GM19452 (cell line): ENCODE measurements at regions not wholly inside any gene's neighbourhood (a gene's known extent, or its start where the extent isn't known, plus 50 kb on each side); places are given as distances from the start of the nearest gene placed in this dataset.

Experiments used
- ATAC-seq: cut with Tn5 transposase; IDR thresholded peaks from one replicate; pipeline ENCODE4 v1.9.1; 2021; ENCODE audit not compliant: unreplicated experiment

DNA sequence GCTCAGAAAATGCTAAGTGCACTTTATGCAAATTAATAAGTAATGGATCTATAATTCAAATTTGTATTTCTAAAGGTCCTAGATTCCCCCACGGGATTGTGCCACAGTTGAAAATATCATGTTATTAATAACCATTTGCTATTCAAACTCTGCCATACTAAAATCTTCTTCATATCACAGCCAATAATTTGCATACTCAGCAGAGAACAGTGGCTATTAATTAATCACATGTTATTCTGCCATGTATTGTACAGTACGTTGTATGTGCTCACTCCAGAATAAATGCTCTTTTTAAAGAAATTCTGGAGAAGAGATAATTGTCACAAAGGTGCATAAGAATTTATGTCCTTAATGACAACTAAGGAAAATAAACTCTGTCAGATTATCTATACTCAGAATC lies 184.9 kb upstream of the LUZP2 start:
- ATAC-seq = no peak

DNA sequence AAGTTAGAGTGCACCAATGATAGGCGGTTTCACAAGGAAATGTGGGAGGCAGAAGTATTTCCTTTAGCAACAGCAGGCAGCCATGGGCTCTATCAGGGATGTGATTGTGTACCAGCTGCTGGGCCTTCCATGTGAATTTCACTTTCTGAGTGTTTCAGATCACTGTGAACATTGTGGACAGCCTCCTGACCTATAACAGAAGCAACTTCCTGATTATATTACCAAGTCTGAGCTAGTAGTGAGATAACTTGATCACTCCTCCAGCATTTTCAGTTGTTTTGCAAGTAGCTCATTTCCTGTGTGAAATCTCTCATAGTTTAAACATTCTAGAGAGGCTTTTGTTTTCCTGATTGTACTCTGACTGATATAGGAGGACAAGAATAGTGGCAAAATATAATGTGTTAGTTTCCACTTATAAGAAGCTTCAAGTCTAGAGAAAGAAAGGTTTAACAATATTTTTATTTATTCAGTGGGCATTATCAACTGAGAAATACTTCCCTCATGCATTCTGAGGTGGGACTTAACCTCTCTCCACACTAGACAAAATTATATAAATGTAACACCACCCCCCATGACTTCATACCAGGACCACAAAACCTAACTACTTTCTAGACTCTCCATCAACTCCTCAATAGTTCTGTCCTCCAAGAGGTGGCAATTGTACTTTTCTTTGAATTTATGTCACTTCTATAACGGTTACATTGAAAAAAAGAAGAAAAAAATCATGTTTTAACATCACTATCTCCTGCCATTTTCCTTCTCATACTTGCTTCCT lies 184.2 kb upstream of the LUZP2 start:
- ATAC-seq = no peak

GRCh38 chr11:24321229-24321628 lies 175.6 kb upstream of the LUZP2 start:
- no peak for ATAC-seq

DNA sequence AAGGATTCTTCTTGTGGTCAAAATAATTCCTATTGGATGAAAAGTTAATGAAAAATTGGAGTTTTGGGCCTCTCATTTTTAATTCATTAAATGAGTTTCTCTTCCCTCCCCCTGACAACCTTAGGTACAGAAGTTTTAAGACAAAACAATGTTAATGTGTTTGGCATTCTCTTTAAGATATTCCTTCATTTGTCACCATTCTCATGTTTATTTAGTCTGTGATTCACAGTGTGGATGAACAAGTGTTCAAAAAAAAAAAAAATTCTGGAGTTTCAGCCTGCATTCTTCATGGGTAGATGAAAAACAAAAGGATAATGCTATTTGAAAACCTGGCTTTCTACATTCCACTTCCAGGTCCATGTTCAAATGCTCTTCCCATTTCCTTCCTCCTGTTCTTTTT lies 172.6 kb upstream of the LUZP2 start:
- ATAC-seq = no peak

- no peak for ATAC-seq
Measured at GRCh38 chr11:24344222-24344621, 152.6 kb upstream of the LUZP2 start.

- no peak for ATAC-seq
Measured at GRCh38 chr11:24348908-24349307, 147.9 kb upstream of the LUZP2 start.

DNA sequence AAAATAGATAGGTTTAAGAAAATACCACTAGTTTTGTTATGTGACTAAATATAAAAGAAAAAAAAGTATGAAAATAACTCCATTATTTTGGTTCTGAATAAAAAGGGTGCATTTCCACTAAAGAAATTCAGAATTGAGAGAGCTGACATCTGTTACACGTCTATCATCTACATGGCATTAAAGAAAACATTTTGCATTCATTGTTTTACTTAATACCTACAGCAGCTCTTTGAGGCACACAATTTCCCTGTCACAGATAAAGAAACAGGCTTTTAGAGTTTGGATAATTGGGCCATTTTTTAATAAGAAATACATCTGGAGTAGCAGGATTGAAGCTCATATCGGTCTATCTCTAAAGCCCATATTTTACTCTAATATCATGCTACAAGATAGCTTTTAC lies 145.7 kb upstream of the LUZP2 start:
- ATAC-seq = no peak

GRCh38 chr11:24356501-24356900 lies 140.4 kb upstream of the LUZP2 start:
- no peak for ATAC-seq

DNA sequence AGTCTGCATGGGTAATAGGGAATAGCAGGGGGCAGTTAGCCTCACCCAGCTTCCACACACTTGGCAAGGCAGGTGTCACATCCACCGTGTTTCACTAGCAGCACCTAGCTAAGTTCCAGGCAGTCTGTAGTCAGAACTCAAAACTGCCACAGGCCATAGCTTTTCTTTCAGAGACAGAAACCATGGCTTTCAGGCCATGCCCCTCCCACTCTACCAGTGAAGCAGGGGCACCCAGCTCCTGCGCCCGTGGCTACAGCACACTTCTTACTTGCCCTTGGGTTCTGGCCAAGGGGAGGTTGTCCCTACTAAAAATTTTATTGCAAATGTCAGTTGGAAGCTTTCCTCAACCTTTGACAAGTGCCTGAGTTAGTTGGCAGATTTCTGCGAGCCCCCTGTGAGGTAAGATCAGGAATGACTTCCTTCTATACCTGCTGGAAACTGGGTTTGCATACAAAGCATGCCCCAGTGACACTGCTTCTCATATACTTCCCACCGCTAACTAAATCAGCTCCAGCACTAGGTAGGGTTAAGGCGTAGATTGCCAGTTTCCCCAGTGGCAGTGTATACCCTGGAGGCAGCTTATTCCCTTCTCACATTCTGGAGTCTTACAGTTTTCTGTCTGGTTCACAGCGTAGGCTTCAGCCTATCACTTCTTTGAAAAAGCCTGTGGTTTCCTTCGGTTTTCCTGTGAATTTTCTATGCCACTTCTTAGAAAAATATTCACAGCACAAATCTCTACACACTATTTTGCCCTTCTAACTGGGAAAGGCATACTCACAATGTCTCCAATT lies 139.0 kb upstream of the LUZP2 start:
- no peak for ATAC-seq

DNA sequence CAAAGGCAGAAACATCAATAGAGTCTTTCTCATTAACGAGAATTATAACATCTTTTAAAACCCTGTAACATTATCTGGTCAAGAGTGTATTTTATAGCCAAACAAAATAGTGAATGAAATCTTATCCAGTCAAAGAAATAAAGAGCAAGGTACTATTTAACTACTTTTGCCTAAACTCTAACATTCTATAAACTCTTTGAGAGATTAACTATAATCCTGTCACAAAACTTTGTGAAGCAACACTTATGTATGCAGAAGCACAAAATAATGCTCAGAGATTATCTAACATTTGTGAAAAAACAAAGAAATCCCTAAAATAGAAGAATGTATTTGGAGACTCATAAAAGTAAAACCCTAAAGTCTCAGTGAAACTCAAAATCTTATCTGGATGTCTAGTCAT lies 124.4 kb upstream of the LUZP2 start:
- no peak for ATAC-seq

DNA sequence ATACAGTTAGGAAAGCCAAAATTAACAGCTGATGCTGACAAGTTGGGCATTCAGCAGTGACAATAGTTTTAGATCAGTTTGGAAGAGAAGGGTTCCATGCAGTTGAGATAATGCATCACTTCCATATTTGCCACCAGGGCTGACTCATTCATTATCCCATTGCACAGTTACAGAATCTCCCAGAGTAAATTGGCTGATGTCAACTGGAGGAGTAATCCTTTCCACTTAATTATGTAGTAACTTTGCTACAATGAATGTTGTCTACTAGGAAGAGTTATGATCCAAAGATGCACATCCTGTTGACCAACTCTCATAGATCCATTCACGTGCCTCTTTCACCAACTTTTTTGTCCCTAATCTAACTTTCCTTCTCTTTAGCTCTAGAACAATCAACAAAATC lies 123.3 kb upstream of the LUZP2 start:
- ATAC-seq = no peak

GRCh38 chr11:24375351-24375750 lies 121.5 kb upstream of the LUZP2 start:
- ATAC-seq = no peak

DNA sequence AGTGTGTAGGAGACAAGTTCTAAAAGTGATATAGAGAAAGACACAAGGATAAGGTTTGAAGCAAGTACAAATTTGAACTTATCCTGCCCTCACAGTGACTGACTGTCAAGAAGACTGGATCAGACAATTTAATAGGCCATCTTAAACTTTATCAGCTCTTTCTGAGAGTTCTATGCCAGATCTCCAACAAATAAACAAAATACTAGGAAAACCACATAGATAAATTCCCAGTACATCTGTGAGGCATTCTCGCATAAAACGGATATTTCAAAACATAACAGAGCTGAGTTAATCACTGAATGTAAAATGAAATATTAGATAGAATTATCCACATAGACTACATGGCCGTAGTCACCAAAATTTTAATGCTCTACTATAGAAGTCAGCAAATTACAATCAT lies 120.9 kb upstream of the LUZP2 start:
- no peak for ATAC-seq

DNA sequence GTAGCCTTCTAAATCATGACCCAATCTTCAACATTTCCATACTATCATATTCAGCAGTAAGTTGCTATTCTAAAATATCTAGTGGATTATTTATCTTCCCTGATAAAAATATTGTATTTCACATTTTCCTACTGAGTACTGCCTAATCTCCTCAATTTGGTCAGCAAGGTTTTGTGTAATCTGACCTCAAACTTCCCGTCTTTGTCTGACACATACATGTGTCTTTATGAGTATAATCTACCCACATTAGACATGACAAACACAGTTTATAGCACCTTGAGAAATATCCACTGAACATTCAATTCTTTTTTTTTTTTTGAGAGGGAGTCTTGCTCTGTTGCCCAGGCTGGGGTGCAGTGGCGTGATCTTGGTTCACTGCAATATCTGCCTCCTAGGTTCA lies 113.7 kb upstream of the LUZP2 start:
- ATAC-seq = no peak

DNA sequence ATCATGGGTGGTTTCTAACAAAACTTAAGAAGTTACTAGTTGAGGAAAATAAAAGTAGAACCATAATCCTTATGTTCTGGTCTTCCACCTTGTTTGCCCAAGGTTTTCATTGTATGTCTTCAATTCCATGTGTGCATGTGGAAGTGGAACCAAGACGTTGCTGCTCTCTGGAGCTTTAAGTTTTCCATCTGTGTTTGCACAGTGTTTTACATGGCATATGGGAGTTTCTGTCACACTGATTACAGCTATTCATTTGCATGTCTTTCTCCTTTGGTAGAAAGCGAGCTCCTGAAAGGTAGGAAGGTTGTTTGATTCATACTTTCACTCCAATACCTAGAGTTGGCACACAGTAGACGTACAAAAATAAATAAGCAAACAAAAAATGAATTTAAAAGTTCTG lies 112.6 kb upstream of the LUZP2 start:
- ATAC-seq = no peak

DNA sequence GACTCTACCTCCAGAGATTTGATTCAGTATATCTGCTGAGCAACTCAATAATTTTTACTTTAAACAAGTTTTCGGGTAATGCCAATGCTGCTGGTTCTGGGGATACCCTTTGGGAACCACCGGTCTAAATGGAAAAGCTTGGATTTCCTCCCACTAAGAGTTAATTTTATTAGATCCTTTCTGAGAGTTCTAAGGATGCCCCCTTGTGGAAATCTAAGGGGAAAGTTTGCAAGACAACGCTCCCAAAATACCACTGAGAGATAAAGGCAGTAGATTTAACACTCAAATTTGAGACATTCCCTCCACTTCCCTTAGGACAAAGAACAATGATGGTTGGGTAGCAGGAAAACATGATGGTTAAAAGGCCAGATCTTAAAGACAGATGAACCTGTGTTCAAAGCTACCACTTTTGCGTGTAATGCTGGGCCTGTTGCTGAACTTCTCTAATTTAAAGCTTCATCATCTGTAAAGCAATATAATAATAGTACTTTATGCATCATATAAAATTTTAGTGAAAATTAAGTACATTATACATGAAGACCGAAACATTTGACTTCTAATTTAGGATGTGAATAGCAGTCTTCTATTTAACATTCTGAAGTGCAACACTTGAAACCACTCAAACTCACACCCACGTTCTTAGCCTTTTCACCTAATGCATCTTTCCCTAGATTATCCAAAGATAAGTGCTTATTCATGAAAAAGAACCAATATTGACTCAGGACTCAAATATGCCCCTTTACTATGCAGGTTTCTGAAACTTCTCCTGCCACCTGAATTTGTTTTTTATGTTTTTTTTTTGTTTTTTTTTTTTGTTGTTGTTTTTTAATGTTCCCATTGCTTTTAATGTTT lies 110.1 kb upstream of the LUZP2 start:
- no peak for ATAC-seq

DNA sequence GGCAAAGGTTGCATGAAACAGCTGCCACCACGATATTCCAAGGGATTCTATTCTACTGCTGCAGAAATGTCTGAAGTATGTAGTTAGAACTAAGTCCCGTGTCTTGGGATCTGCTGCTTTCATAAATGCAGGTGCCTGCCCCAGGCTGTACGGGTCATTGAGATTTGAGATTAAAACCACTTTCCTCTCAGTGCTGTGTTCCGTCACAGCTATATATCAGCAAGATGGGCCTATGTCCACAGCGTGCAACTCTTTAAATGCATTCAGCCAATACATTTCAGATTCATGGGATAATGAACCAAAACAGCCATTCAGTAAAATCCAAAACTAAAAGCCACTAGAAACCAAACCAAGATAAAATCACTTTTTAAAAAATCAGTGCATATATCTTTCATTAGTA lies 107.3 kb upstream of the LUZP2 start:
- ATAC-seq = no peak

DNA sequence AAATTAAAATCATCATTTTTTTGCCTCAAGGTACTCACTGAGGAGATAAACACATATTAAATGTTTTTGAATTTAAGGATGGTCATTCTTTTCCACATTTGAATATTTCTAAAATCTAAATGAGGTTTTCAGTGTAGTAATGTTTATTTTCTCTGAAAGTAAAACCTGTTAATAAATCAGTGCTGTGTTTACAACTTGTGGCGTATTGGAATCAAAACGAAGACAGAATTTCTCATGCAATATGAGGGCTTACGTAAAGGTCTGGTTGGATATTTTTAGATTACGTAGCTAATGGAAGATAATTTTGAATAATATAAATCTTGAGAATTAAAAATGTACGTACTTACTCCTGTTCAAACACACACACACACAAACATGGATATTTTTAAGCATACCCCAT lies 106.8 kb upstream of the LUZP2 start:
- no peak for ATAC-seq

DNA sequence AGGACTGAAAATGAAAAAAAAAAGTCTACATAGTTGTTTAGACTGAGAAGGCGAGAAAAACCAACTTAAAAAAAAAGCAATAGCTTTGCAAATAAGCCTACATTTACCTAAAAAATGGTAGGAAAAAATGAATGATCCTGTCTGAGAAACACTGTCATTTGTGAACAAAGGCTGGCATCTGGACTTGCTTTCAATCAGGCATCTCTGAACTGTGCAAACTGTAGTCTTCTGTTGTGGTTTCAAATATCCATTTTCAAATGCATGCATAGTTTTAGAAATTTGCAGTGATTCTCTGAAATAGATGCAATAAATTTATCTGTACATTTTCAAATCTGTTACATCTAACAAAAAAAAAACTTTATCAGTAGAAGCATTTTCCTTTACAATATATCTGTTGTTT lies 106.1 kb upstream of the LUZP2 start:
- no peak for ATAC-seq

DNA sequence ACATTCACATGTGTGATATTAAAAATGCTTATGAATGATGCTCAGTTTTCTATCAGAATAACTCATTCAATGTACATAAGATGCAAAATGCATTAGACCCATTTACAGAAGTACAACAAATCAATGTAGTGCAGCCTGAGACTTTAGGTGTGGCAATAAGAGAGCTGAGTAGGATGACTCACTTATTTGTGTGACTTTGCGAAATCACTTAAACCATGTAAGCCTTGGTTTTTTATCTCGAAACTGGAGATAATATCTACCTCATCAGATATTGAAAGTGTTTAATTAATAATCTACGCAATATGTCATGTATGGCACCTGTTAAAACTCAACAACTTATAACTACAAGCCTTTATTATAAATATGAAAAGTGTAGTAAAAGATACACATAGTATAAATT lies 105.7 kb upstream of the LUZP2 start:
- no peak for ATAC-seq

DNA sequence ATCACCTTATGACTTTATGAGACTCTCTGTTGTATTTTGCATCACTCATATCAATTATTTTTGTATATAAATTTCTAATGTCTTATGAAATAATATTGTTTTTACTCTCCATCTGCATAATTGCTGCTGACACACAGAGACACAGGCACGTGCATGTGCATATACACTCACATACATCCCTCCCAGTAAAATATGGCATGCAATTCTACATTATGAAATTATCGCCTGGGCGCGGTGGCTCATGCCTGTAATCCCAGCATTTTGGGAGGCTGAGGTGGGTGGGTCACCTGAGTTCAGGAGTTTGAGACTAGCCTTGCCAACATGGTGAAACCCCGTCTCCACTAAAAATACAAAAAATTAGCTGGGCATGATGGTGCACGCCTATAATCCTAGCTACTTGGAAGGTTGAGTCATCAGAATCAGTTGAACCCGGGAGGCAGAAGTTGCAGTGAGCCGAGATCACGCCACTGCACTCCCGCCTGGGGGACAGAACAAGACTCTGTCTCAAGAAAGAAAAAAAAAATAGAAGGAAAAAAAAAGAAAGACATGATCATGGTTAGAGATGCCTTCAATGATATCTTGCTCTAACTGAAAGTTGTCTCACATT lies 96.7 kb upstream of the LUZP2 start:
- ATAC-seq = no peak
